Hindlimb muscle (tissue), 1 donor: ENCODE measurements at regions not wholly inside any gene's neighbourhood (a gene's known extent, or its start where the extent isn't known, plus 50 kb on each side); places are given as distances from the start of the nearest gene placed in this dataset.

Source experiments
- DNase-seq: peaks from one replicate; pipeline ENCODE4 v3.0.0-alpha.2; 2013

DNA sequence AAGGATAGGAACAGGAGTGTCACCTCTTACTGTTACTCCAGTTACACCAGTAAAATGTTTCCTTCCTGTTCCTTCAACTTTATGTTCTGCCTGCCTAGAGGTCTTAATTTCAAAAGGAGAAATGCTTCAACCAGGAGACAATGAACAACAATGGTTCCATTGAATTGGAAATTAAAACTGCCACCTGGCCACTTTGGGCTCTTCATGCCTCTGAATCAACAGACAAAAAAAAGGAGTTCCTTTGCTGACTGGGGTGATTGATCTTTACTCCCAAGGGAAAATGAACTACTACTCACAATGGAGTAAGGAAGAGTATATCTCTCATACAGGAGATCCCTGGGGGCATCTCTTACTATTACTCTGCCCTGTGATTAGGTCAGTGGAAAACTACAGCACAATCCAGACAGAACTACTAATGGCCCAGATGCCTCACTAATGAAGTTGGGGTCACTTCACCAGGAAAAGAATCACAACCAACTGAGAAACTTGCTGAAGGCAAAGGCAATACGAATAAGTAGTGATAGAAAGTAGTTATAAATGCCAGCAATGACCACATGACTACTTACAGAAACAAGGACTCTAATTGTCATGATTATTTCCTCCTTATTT lies 76.6 kb upstream of the PRDX6 start:
- no peak for DNase-seq

- DNase-seq, result no peak
These were observed 73.1 kb upstream of the PRDX6 start for GRCh38 chr1:173403996-173404395.

- DNase-seq, result no peak
These were observed 71.9 kb upstream of the PRDX6 start for GRCh38 chr1:173405281-173405680.

- DNase-seq, result no peak
These were observed 71.3 kb upstream of the PRDX6 start for GRCh38 chr1:173405834-173406233.

DNA sequence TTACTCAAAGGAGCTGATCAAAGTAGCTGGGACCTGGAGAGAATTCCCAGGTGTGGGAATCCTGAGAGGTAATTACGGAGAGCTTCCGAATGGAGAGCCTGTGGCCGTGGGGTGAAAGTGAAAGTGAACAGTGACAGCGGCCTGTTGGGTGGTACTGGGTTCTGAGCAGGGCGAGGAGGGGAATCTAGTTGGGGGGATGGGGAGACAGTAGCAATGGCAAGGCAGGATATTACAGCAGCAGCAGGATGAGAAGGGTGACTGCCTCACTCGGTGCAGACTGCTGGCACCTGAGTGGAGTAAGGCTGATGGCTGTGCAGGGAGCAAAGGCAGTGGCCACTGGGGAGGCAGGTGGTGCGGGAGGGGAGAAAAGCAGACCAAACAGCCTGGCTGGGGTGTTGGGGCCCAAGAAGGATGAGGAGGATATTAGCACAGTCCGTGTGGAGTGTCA lies 70.3 kb upstream of the PRDX6 start:
- no peak for DNase-seq

DNA sequence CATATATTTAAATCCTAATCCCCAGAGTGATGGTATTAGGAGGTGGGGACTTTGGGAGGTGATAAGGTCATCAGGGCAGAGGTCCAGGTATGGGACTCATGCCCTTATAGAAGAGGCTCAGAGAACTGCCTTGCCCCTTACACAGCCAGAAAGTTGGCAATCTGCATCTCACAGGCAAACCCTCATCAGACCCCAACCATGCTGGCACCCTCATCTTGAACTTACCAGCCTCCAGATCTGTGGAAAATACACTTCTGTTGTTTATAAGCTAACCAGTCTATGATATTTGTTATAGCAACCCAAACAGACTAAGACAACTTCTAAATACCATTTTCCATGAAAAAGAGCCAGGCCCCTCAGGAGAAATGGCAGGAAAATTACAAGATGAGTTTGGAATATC lies 69.3 kb upstream of the PRDX6 start:
- no peak for DNase-seq

DNA sequence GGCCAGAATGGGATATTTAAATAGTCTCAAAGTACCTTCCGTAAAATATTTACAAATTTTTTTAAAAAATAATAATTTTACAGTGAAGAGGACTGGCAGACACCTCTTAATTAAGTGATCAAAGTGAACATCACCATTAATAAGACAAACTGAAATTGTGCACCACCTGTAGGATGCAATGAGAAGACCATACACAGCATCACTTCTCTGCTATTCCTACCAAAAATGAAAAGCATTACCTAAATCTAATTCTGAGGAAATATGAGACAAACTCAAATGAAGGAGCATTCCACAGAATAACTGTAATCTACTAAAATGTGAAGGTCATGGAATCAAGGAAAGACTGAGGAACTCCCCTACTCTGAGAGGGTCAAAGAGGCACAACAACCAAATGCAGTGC lies 68.2 kb upstream of the PRDX6 start:
- no peak for DNase-seq

DNA sequence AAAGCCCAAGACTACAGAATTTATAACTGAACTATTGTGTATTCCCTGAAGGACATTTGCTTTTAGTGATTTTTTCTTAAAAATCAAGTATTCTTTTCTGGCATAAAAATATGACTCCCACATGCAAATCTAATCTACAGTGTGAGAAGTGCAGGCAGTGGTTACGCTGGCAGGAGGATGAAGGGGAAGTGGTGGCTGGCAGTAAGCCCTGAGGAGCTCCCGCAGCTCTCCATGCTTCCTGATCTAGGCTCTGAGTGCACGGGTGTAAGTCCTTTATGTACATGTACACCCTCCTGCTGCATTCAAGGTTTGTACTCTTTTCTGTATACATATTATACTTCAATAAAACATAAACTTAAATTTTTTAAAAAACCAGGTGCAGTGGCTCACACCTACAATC lies 67.5 kb upstream of the PRDX6 start:
- peak; percentile 51 for DNase-seq

DNA sequence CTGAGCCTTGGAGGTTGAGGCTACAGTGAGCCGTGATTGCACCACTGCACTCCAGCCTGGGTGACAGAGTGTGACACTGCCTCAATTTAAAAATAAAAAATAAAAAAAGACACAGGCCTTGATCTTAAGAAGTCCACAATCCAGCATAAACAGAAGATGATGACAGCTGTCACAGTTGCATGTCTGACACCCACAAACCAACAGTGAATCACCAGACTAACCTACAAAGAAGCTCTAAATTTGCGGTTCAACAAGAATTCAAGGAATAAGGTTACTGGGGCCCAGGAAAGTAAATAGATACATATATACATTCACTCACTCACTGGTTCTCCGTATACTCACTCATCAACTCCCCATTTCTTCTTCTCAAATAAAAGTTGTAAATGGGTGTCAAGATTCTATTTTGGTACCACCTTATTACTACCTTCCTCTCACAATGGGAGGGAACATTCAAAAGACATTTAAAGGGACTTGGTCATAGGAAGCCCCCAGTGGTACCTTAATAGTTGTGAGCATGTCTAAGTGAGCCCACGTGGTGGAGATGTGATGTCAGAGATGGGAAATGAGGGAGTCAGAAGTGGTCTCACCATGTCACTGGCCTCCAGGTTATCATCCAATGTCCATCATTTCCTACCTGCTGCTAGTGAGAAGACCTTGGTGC lies 66.9 kb upstream of the PRDX6 start:
- DNase-seq, result no peak

GRCh38 chr1:173410794-173411236 lies 66.3 kb upstream of the PRDX6 start:
- DNase-seq, result no peak

DNA sequence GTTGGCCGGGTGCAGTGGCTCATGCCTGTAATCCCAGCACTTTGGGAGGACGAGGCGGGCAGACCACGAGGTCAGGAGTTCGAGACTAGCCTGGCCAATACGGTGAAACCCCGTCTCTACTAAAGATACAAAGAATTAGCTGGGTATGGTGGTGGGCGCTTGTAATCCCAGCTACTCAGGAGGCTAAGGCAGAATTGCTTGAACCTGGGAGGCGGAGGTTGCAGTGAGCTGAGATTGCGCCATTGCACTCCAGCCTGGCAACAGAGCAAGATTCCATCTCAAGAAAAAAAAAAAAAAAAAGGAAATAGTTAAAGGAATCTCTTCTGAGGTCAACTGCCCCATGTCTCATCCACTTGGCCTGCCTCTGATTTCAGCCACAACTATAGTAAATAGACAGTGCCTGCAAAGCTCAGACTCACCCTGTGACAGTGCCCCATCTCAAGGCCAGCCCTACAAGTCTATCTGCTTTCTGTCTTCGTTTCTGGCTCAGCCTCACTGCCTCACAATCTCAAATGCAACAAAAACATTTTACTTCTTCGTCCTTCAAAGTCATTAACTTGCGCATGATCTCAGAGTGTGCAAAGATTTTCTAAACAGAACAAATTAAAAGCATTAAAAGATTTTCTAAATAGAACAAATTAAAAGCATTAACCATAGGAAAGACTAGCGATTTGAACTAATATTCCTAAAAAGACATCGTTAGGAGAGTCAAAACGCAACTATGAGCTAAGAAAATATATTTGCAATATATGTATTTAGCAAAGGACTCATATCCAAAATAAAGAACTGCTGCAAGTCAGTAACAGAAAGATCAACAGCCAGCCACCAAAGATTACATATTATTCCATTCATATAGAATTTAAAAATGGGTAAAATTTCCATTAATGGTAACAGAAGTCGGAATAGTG lies 65.0 kb upstream of the PRDX6 start:
- DNase-seq, result no peak

- DNase-seq, result no peak
These were observed 63.8 kb upstream of the PRDX6 start for GRCh38 chr1:173413271-173413707.

DNA sequence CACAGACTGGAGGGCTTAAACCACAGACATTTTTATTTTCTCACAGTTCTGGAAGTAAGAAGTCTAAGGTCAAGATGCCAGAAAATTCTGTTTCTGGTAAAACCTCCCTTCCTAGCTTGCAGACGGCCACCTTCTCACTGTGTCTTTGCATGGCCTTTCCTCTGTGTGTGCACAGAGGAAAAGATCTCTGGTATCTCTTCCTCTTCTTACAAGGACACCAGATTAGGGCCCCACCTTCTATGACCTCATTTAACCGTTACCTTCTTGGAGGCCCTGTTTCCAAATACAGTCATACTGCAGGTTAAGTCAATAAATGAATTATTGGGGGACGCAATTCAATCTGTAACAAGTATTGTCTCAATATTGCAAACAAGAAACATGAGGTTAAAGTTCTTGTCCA lies 63.0 kb upstream of the PRDX6 start:
- DNase-seq, result no peak

GRCh38 chr1:173414539-173415226 lies 62.5 kb upstream of the PRDX6 start:
- DNase-seq, result no peak

DNA sequence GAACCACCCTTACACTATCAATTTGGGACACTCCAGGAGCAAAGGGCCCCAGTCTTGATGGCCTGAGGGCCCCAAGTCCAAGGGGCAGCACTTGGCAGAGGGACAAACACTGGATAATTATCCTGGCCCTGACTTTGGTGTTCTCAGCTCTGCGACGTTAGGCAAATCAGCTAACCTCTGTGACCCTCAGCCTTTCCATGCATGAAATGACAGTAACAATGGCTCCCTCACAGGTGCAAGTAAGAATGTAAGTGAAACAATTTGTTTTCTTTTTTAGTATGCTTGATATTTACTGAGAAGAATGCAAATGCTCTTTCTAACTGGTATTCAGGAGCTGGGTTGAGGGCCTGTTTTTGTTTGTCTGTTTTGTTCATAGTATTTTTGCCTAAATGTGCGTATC lies 61.6 kb upstream of the PRDX6 start:
- DNase-seq, result no peak

DNA sequence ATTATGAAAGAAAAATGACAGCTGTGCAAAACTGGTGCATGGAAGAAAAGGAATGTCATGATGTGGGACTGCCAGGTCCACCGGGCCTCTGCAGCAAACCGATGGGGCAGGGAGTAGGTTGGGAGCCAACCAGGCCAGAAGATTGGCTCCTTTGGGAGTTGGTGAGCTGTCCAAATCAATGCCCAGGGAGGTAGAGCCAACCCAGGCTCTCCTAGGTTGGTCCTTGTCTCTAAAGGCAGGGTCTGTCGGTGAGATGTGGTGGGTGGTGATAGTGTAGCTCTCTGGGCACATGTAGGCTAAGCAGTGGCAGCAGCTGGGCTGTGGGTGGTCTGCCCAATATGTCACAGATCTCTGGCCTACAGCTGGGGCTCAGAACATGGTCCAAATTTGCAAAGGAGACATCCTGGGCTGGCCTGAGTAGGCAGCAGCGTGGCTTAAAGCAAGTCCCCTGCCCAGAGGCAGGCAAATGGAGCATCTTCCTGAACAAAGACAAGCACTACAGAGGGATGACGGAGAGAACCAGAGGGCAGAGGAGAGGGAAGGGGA lies 61.2 kb upstream of the PRDX6 start:
- DNase-seq, result peak; percentile 21

DNA sequence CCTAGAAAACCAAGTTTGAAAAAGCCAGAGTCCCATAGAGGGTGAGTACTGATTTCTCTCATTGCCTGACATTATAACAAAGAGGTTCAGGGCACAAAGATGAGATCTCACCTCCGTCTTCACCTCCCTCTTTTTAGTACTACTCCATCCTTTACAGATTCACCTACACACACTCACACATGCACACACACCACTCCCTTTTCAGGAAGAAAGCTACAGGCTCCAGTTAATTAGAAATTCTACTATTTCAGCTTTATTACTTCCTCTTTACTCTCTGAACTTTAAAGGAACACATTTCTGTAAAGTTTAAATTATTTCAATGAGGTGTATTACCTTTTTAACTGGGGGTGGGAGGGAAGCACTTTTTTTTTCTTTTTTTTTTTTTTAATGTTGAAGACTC lies 59.6 kb upstream of the PRDX6 start:
- no peak for DNase-seq

DNA sequence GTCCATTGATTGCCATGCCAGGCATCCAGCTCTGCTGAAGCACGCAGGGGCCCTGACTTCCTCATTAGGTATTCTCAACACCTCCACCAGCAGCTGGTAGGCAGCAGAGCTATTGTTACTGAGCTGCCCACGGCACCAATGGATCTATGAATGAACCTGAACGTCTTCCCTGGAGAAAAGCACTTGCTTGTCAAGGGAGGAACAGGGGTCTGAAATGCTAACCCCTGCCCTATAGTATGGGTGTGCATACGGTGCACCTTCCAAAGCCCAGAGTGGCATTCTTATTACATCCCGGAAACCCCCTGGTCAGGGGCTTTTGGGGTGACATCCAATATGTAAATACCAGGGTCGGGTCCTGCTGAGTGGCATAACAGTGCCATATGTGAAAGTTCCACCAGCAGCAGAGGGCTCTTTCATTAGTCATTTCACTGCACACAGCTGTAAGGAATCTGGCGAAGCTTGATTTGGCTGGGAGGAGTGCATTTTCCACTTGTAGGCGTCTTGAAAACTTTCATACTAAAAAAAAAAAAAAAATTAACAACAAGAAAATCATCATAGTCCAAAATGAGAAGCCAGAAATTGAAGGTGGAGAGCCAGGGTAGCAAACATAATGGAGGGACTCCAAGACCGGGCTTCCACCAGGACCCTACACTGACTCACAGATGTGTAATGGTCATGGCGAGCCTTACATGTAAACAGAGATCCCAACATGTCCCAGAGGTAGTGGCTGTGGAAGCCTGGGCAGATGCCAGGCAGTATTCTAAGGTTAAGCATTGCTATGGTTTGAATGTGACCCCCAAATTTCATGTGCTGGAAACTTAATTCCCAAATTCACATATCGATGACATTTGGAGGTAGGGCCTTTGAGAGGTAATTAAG lies 58.8 kb upstream of the PRDX6 start:
- no peak for DNase-seq

- DNase-seq, result peak; percentile 80
These were observed 56.8 kb upstream of the PRDX6 start for GRCh38 chr1:173420330-173420806.

DNA sequence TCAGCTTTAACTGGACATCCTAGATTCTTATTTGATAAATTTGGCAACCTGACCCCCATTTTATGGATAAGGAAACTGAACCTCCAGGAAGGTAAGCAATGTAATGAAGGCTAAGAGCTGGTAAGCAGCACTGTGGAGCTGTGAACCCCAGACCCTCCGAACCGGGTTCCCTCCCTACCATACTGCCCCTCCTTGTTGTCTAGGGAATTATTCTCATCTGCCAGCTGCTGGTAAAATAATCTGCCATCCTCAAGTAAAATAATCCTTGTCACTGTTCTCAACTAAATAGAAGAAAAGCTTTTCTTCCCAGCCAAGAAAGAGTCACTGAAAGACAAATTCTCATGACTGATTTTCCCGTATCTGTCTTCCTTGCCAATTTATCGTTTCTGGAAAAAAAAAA lies 55.8 kb upstream of the PRDX6 start:
- no peak for DNase-seq

DNA sequence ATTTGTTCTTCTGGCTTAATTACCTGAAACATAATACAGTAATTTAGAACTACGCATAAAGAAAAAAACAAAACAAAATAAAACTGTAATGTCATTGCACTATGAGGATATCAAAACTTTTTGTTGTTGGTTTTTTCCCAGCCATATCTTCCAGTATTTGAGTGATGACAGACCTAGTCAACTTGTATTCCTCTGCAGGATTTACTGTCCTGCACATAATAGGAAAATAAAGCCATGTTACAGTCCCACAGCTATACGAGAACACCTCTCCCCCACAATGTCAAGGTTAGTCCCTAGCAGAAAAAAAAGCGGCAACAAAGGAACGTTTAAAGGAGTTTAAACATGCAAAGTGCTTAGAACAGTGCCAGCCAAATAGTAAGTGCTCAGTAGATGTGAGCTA lies 55.3 kb upstream of the PRDX6 start:
- no peak for DNase-seq
